ENCODE measurements at regions not wholly inside any gene's neighbourhood (a gene's known extent, or its start where the extent isn't known, plus 50 kb on each side); places are given as distances from the start of the nearest gene placed in this dataset.

GRCh38 chr10:47247148-47248059 is 52.6 kb upstream of the GDF10 start:
- TF ChIP-seq CTCF (IDR thresholded peaks at IDR 0.05) (no peak), POLR2AphosphoS5 (IDR thresholded peaks at IDR 0.05; ENCODE audit: insufficient read depth in 1 of 2, low read depth in 1 of 2) (no peak), POLR2A (IDR thresholded peaks at IDR 0.05) (no peak)

All from vagina (tissue), 2 donors.